Spleen (tissue), 11 donors: ENCODE measurements at regions not wholly inside any gene's neighbourhood (a gene's known extent, or its start where the extent isn't known, plus 50 kb on each side); places are given as distances from the start of the nearest gene placed in this dataset.

Experiments used
- DNase-seq: peaks from one replicate; pipeline ENCODE4 v3.0.0-alpha.2; 2020
- H3K27ac ChIP-seq, 8 donors: fragments of 200-600 bp; sonication (generic) in 7 of 8; 1 replicate in 4 of 8; 2 replicates in 4 of 8; pipeline versions ENCODE4 v1.5.0 to v1.8.0; 2016 to 2021; ENCODE audit warnings: inconsistent platforms in 4 of 8, mild to moderate bottlenecking in 4 of 8, moderate library complexity in 1 of 8
- H3K27me3 ChIP-seq, 7 donors: fragments of 200-600 bp; sonication (generic) in 6 of 7; replicated peaks in 1 of 7; 1 replicate in 4 of 7; 2 replicates in 3 of 7; pipeline versions ENCODE4 v1.5.0 to v1.8.0; 2016 to 2021; ENCODE audit warnings: inconsistent platforms in 3 of 7, mild to moderate bottlenecking in 1 of 7
- H3K36me3 ChIP-seq, 6 donors: fragments of 200-600 bp; sonication (generic) in 5 of 6; 1 replicate in 4 of 6; 2 replicates in 2 of 6; pipeline versions ENCODE4 v1.5.0 to v1.8.0; 2016 to 2021; ENCODE audit warnings: inconsistent platforms in 2 of 6
- H3K4me1 ChIP-seq, 6 donors: fragments of 200-600 bp; sonication (generic) in 5 of 6; 1 replicate in 3 of 6; 2 replicates in 3 of 6; pipeline versions ENCODE4 v1.5.0 to v1.8.0; 2016 to 2021; ENCODE audit warnings: inconsistent platforms in 3 of 6
- H3K4me3 ChIP-seq, 8 donors: fragments of 200-600 bp; sonication (generic) in 7 of 8; 1 replicate in 4 of 8; 2 replicates in 4 of 8; pipeline versions ENCODE4 v1.5.0 to v1.8.0; 2016 to 2021; ENCODE audit warnings: inconsistent platforms in 4 of 8, mild to moderate bottlenecking in 4 of 8, moderate library complexity in 2 of 8
- H3K9me3 ChIP-seq, 8 donors: fragments of 200-600 bp; sonication (generic) in 7 of 8; 1 replicate in 4 of 8; 2 replicates in 4 of 8; pipeline versions ENCODE4 v1.5.0 to v1.8.0; 2016 to 2021; ENCODE audit warnings: inconsistent platforms in 4 of 8
- CTCF ChIP-seq, 11 experiments: fragments of 200-600 bp in 7 of 11; fragments of 450-650 bp in 4 of 11; sonication (generic) in 4 of 11; IDR thresholded peaks in 8 of 11; conservative IDR thresholded peaks in 3 of 11; 1 replicate in 7 of 11; 2 replicates in 4 of 11; pipeline versions ENCODE4 v1.4.0 to v1.8.0; 2016 to 2021; ENCODE audit warnings: antibody characterized with exemption in 11 of 11, inconsistent platforms in 4 of 11, mild to moderate bottlenecking in 1 of 11
- POLR2A ChIP-seq, 3 donors: fragments of 450-650 bp; IDR thresholded peaks; one replicate each; pipeline ENCODE4 v1.5.1; 2017; ENCODE audit warnings: antibody characterized with exemption in 3 of 3, mild to moderate bottlenecking in 1 of 3
- POLR2AphosphoS5 ChIP-seq, 3 donors: sonication (generic); formaldehyde crosslinking; IDR thresholded peaks; one replicate each; pipeline ENCODE4 v1.5.1; 2017; ENCODE audit warnings: antibody characterized with exemption in 3 of 3
- WGBS, 5 donors: extraction: QIAGEN DNeasy Blood & Tissue Kit in 3 of 5; methylation state at CpG; one replicate each; pipeline versions ENCODE4 v1.1.5 to v1.1.7; 2013 to 2018; 5-methylcytosine and 5-hydroxymethylcytosine counted together
- intact Hi-C: fragments of 100-400 bp; cut with DNase I; formaldehyde crosslinking; loops from one replicate; pipeline ENCODE4 v1.15.0; 2023; ENCODE audit warnings: low total_unique reads
- donor health status: healthy with polysubstance abuse.
- donor health status: DM: no; HTN: no; CAD: no; lungs with moderate emphysema.
- donor health status: DM: no; HTN: no; CAD: no.
- donor health status: Bipolar disorder and iron deficiency.
- donor health status: healthy.
- donor health status: DM: no; HTN: no; CAD: no.
- donor health status: DM: yes; HTN: yes; CAD: no.

GRCh38 chr5:40306869-40307487 lies 372.7 kb upstream of the PTGER4 start:
- H3K27ac ChIP-seq = no peak overlapping the region
- intact Hi-C loops = no loop called here
- H3K4me3 ChIP-seq = no peak overlapping the region
- H3K4me1 ChIP-seq = no peaks in the 10 kb centered on the region
- H3K9me3 ChIP-seq = no peaks in the 10 kb centered on the region
- no peaks in the 10 kb centered on the region for H3K36me3 ChIP-seq
- DNase-seq = no peak
- TF ChIP-seq POLR2A (IDR thresholded peaks at IDR 0.05) (no peak), CTCF (IDR thresholded peaks at IDR 0.05 in 8 of 11, conservative IDR thresholded peaks at IDR 0.05 in 3 of 11) (no peak), POLR2AphosphoS5 (IDR thresholded peaks at IDR 0.05) (no peak)
- 77 to 86% (median 85%) methylated on average over 2 of the region's 2 CpGs for WGBS, 5 donors
- no peaks in the 10 kb centered on the region for H3K27me3 ChIP-seq

- Histone ChIP-seq H3K36me3 (no peaks in the 10 kb centered on the region), H3K27me3 (no peaks in the 10 kb centered on the region), H3K4me3 (no peak overlapping the region), H3K9me3 (no peaks in the 10 kb centered on the region), H3K4me1 (no peaks in the 10 kb centered on the region), H3K27ac (no peak overlapping the region)
- 83 to 96% (median 88%) methylated on average over 3 of the region's 3 CpGs for WGBS, 5 donors
- intact Hi-C loops = no loop called here
- DNase-seq = no peak
- no peak for TF ChIP-seq CTCF (IDR thresholded peaks at IDR 0.05 in 8 of 11, conservative IDR thresholded peaks at IDR 0.05 in 3 of 11)
- no peak for TF ChIP-seq POLR2AphosphoS5 (IDR thresholded peaks at IDR 0.05)
- no peak for TF ChIP-seq POLR2A (IDR thresholded peaks at IDR 0.05)
Observed at GRCh38 chr5:40292006-40292405, 387.7 kb upstream of the PTGER4 start.

- 43 to 55% (median 46%) methylated on average over 2 of the region's 2 CpGs for WGBS, 5 donors
- Histone ChIP-seq H3K27me3 (no peaks in the 10 kb centered on the region), H3K27ac (no peak overlapping the region), H3K9me3 (no peaks in the 10 kb centered on the region), H3K36me3 (no peaks in the 10 kb centered on the region), H3K4me1 (no peaks in the 10 kb centered on the region), H3K4me3 (no peak overlapping the region)
- no peak for DNase-seq
- TF ChIP-seq CTCF (IDR thresholded peaks at IDR 0.05 in 8 of 11, conservative IDR thresholded peaks at IDR 0.05 in 3 of 11) (no peak), POLR2AphosphoS5 (IDR thresholded peaks at IDR 0.05) (no peak), POLR2A (IDR thresholded peaks at IDR 0.05) (no peak)
- intact Hi-C loops = no loop called here
Observed at GRCh38 chr5:40291338-40291737, 388.4 kb upstream of the PTGER4 start.

GRCh38 chr5:40288800-40289485 lies 390.8 kb upstream of the PTGER4 start:
- Histone ChIP-seq H3K27me3 (no peaks in the 10 kb centered on the region), H3K4me1 (no peaks in the 10 kb centered on the region), H3K9me3 (no peaks in the 10 kb centered on the region), H3K27ac (no peak overlapping the region), H3K36me3 (no peaks in the 10 kb centered on the region), H3K4me3 (no peak overlapping the region)
- TF ChIP-seq POLR2A (IDR thresholded peaks at IDR 0.05) (no peak), POLR2AphosphoS5 (IDR thresholded peaks at IDR 0.05) (no peak), CTCF (IDR thresholded peaks at IDR 0.05 in 8 of 11, conservative IDR thresholded peaks at IDR 0.05 in 3 of 11) (no peak)
- intact Hi-C loops = no loop called here
- 79 to 84% (median 81%) methylated on average over 4 of the region's 4 CpGs for WGBS, 5 donors
- DNase-seq = no peak
